Activated T-cell treated with anti-CD3 and anti-CD28 coated beads, Interleukin-2, amount 50 U/mL, for 48 hours (primary cell): ENCODE measurements at regions not wholly inside any gene's neighbourhood (a gene's known extent, or its start where the extent isn't known, plus 50 kb on each side); places are given as distances from the start of the nearest gene placed in this dataset.
"Not testable (repeated sequence)": the region's sequence is repeated elsewhere in the genome, so short reads cannot be mapped to it uniquely, and the experiment has no call there.

Experiments used
- DNase-seq, 2 experiments: peaks; one replicate each; pipeline ENCODE4 v3.0.0-alpha.2; 2020

DNA sequence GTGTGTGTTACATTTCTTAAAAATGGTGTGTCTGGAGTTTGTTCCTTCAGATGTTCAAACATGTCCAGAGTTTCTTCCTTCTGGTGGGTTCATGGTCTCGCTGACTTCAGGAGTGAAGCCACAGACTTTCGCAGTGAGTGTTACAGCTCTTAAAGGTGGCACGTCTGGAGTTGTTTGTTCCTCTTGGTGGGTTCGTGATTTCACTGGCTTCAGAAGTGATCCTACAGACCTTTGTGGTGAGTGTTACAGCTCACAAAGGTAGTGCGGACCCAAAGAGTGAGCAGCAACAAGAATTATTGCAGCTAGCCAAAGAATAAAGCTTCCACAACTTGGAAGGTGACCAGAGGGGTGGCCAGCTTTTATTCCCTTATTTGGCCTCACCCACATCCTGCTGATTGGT, 183.7 kb downstream of the COPRS start:
- peak in 1 of 2 experiments; percentile 21 for DNase-seq

DNA sequence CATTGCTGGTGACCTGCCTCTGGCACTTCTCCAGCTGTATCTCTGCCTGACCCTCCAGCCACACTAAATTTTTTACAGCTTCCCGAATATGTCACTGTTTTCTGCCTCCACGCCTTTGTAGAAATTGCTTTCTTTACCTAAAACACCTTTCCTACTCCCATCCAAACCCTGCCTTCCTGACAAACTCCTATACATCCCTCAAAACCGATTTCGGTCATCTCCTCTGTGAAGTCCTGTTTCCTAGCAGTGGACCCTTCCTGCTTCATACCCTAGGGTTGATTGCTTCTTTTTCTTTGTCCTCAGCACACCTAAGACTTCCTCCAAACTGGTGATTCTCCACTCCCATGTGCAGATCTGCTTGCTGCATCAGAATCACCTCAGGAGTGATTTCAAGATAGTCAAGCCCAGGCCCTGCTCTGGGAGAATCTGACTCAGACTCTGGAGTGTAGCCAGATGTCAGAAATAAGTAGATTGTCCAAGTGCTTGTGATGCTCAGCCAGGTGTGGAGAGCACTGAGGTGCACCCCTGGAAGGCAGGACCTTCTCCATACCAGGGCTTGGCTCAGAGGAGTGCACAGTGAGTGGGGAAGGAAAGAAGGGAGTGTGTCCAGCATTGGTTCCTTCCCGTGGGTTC, 184.2 kb downstream of the COPRS start:
- DNase-seq = peak; percentile 22 to 24

- DNase-seq = peak in 1 of 2 experiments; percentile 7
Observed at GRCh38 chr17:31674305-31674704, 184.7 kb downstream of the COPRS start.

DNA sequence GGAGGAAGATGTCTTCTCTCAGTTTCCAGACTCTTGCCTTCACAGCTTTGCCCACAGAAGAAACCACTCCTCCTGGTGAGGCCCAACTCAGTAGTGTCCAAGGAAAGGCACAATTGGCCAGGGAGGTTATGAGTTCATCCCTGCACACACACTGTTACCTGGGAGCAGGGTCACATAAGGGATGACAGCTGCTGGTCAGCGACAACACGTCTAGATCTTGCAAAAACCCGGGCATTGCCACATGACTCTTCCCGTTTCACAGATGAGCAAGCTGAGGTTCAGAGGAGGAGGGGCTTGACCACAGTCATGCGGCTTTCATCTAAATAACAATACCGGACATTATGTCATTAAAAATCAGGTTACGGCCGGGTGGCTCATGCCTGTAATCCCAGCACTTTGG, 186.0 kb downstream of the COPRS start:
- no peak for DNase-seq

DNA sequence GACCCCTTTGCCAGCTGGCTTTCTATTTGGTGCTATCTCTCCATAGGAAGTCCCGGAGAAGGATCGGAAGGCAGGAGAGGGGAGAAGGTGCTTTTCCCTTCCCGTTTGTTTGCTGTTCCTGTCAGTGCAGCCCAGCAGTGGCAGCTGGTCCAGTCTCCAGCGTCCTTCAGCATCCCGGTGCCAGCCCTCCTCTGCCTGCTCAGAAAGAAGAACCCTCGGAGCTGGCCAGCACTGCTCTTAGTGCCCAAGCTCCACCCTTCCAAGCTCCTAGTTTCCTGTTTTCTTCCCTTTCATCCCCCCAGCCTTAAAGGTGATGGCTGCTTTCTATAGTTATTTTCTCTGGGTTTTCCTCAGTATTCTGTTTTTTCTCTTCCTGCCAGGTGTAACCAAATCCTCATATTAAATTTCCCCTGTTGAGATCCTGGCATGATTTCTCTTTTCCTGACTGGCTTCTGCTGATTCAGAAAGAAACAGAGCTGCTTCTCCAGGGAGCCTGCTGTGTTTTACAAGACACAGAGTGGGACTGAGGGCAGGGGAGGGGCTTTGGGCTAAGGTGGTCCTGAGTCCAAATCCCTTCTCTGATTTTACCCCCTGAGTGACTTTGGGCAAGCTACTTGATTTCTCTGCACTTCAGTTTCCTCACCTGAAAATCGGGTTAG, 186.8 kb downstream of the COPRS start:
- no peak for DNase-seq

- DNase-seq = no peak
Observed at GRCh38 chr17:31663576-31663975, 195.5 kb downstream of the COPRS start.

DNA sequence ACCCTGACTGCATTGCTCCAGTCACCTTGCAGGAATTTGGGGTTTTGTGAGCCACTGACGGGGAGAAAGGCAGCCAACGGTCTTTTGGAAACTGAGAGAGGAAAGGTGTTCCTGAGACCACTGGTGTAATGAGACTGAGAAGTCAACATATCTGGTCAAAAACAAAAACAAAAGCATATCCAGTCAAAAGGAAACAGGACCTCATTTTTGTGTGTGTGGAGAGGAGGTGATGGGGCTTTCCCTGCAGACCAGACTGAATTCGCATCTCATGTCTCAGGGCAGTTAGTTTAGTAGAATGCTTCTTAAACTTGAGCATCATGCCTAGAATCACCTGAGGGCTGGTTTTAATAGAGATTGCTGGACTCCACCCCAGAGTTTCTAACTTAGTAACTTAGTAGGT, 198.4 kb downstream of the COPRS start:
- no peak for DNase-seq

DNA sequence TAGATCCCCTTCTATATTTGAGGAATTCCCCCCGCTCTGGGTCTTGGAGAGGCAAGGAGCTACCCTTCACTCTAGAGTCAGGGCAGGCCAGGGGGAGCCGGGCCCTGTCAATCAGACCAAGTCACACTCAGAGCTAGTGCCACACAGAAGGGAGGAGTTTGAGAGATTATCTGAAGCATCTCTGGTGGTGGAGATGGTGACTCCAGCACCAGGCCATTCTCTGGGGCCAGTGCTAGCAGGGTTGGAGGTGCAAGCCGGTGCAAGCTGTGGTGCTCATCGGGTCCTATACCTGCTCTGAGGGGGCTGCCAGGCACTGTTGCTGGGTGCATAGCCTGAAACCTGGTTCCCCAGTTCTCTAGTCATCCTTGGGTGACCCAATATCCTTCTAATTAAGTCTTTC, 201.2 kb downstream of the COPRS start:
- DNase-seq = no peak

DNA sequence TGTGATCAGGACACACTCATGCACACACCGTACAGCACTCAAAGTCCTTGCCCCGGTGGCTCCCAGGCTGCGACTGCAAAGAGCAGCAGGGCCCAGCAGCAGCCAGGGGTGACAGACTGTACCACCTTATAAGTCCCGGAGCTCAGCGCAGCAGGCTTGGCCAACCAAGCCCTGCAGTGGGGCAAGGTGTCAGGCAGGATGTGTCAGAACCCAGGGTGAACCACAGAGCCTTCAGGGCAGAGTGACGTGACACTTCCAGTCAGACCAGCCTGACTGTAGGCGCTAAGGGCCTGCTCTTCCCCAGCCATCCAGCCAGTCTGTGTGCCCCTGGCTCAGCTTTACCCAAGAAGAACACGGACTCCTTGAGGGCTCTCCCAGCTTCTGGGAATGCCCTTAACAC, 204.1 kb downstream of the COPRS start:
- peak; percentile 38 to 45 for DNase-seq

- DNase-seq = no peak
Observed at GRCh38 chr17:31653691-31654090, 205.4 kb downstream of the COPRS start.

DNA sequence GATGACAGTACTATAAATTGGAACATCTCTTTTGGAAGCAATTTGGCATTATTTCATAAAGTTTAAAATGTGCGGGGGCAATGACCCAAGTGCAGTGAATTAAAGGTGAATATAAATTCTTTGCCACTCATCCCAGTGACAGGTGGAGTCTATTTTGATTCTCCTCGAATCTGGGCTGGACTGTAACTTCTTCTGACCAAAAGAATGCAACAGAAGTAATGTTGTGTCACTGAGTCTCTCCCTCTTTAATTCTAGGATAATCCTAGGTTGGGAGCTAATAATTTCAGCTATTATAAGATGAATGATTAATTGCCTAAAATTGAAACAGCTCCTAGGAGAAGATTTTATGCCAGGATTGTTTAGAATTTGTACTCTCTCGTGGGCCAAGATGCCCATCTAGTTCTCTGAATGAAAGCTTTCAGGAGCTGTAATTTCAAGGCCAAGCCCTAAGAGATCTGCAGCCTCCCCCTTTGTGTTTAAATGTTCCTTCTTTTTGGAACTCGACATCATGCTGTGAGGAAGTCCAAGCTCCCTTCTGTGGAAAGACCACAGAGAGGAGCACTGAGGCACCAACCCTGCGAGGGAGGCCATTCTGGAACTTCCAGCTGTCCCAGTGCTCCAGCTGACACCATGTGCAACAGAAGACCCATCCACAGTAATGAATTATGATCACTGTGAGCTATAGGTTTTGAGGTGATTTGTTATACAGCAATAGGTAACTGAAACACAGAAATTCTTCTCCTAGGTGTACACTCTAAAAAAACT, 208.1 kb downstream of the COPRS start:
- no peak for DNase-seq

- DNase-seq = no peak
Observed at GRCh38 chr17:31649302-31649701, 209.7 kb downstream of the COPRS start.

DNA sequence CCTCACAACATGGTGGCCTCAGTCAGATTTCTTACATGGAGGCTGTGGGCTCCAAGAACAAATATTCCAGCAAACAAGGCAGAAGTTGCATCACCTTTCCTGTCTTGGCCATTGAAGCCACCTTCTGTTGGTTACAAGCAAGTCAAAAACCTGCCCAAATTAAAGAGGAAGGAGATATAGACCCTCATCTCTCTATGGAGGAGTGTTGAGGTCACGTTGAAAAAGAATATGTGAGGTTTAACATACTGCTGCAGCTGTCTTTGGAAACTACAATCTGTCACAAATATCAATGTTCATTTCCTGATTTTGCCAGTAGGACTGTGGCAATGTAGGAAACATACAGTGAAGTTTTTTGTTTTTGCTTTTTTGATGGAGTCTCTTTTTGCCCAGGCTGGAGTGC, 211.4 kb downstream of the COPRS start:
- no peak for DNase-seq

DNA sequence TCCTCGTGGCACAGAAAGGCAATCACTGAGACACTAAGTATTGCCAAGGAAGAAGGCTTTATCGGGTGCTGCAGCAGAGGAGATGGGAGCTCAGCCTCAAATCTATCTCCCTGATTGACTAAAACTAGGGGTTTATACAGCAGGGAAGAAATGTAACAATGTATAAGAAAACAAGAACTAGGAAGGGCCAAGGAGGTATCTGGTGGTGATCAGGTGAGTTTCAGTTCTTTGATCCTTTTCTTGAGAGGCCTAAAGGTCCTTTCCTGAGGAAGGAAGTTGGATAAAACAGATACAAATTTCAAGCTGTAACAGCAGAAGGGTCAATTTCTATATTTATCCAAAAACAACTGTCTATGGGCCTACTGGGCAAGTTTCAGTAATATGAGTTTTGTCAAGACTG, 212.4 kb downstream of the COPRS start:
- no peak for DNase-seq

- DNase-seq = no peak
Observed at GRCh38 chr17:31645351-31645750, 213.7 kb downstream of the COPRS start.

GRCh38 chr17:31631766-31632165, 227.3 kb downstream of the COPRS start:
- no peak for DNase-seq

DNA sequence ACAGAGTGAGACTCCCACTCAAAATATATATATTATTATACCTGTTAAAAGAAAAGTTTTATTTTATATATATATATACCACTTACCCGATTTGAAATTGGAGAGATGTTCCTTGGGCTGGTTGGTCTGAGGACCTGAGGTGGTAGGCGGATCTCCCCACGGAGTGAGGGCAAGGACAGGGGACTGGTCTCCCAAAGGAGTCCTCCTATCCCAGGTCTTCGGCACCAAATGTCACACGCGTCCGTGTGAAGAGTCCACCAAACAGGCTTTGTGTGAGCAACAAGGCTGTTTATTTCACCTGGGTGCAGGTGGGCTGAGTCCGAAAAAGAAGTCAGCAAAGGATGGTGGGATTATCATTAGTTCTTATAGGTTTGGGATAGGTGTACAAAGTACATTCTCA, 228.2 kb downstream of the COPRS start:
- DNase-seq = not testable (repeated sequence)

GRCh38 chr17:31629696-31630470, 229.2 kb downstream of the COPRS start:
- DNase-seq = no peak

GRCh38 chr17:31627960-31628359, 231.1 kb downstream of the COPRS start:
- DNase-seq = no peak

DNA sequence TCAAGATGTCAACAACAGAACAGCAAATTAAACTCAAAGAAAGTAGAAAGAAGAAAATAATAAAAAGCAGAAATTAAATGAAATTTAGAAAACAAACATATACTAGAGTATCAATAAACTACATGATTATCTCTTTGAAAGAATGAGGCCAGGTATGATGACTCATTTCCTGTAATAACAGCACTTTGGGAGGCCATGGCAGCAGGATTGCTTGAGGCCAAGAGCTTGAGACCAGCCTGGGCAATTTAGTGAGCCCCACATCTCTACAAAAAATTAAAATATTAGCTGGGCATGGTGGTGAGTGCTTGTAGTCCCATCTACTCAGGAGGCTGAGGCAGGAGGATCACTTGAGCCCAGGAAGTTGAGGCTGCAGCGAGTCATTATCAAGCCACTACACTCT, 232.5 kb downstream of the RAB11FIP4 start:
- no peak for DNase-seq

DNA sequence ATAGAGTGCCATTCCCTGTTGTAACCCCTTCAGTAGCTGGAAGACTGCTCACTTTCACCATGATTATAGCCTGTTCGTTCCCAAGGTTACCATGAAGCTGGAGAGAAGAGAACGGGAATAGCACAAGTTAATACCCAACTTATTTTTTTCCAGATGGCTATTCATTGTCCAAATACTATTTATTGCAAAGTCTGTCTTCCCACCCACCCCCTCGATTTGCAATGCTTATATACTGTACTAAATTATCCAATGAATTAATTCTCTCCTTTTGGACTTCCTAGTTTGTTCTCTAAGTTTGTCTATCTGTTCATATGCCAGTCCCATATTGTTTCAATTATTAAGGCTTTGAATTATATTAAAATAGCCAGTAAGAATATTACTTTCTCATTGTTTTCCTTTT, 231.0 kb downstream of the RAB11FIP4 start:
- no peak for DNase-seq

DNA sequence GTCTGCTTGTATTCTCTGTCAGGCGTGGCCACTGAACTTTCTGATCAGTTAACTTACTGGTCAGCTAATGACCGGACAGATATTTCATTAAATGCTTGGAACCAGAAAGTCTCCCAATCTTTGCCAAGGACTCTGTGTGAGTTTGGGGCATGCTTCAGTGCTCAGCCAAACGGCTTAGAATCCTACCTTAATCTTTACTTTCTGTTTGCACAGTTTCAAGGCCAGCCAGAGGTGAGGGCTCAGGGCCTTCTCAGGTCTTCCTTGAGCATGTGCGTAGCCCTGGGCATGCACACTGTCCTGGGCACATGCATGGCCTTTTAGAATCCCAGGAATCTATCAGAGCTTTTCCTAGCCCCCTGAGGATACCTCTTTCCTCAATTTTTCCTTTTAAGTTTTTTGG, 230.1 kb downstream of the RAB11FIP4 start:
- DNase-seq = no peak

DNA sequence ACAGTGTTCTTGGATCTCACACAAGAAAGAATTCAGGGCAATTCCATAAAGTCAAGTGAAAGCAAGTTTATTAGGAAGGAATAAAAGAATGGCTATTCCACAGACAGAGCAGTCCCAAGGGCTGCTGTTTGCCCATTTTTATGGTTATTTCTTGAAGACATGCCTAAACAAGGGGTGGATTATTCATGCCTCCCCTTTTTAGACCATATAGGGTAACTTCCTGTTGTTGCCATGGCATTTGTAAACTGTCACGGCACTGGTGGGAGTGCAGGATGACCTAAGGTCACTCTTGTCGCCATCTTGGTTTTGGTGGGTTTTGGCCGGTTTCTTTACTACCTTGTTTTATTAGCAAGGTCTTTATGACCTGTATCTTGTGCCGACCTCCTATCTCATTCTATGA, 219.6 kb downstream of the RAB11FIP4 start:
- not testable (repeated sequence) for DNase-seq
